ENCODE measurements at regions not wholly inside any gene's neighbourhood (a gene's known extent, or its start where the extent isn't known, plus 50 kb on each side); places are given as distances from the start of the nearest gene placed in this dataset.

GRCh38 chr14:75333606-75334548, 55.2 kb downstream of the FOS start:
- DNase-seq (ENCODE audit: low spot score): no peak

- no peak for DNase-seq (ENCODE audit: low spot score)
These were observed 56.0 kb downstream of the FOS start for GRCh38 chr14:75334549-75335051.

GRCh38 chr14:75335571-75335970, 56.9 kb downstream of the FOS start:
- no peak for DNase-seq (ENCODE audit: low spot score)

- DNase-seq (ENCODE audit: low spot score): no peak
These were observed 59.8 kb downstream of the FOS start for GRCh38 chr14:75338398-75338797.

- DNase-seq (ENCODE audit: low spot score): no peak
These were observed 60.4 kb downstream of the FOS start for GRCh38 chr14:75339059-75339458.

- DNase-seq (ENCODE audit: low spot score): no peak
These were observed 62.3 kb downstream of the FOS start for GRCh38 chr14:75340921-75341320.

GRCh38 chr14:75341620-75342019, 63.0 kb downstream of the FOS start:
- no peak for DNase-seq (ENCODE audit: low spot score)

GRCh38 chr14:75342762-75343599, 64.4 kb downstream of the FOS start:
- DNase-seq (ENCODE audit: low spot score): no peak

GRCh38 chr14:75343911-75344310, 65.3 kb downstream of the FOS start:
- no peak for DNase-seq (ENCODE audit: low spot score)

GRCh38 chr14:75344411-75344810, 65.8 kb downstream of the FOS start:
- DNase-seq (ENCODE audit: low spot score): no peak

GRCh38 chr14:75350505-75351060, 72.0 kb downstream of the FOS start:
- peak; percentile 64 for DNase-seq (ENCODE audit: low spot score)

GRCh38 chr14:75359098-75359497, 68.7 kb upstream of the JDP2 start:
- no peak for DNase-seq (ENCODE audit: low spot score)

GRCh38 chr14:75361041-75361440, 66.8 kb upstream of the JDP2 start:
- DNase-seq (ENCODE audit: low spot score): no peak

GRCh38 chr14:75361751-75362433, 65.9 kb upstream of the JDP2 start:
- DNase-seq (ENCODE audit: low spot score): no peak

GRCh38 chr14:75363130-75363529, 64.7 kb upstream of the JDP2 start:
- DNase-seq (ENCODE audit: low spot score): no peak

- no peak for DNase-seq (ENCODE audit: low spot score)
These were observed 64.1 kb upstream of the JDP2 start for GRCh38 chr14:75363570-75364227.

- no peak for DNase-seq (ENCODE audit: low spot score)
These were observed 62.7 kb upstream of the JDP2 start for GRCh38 chr14:75365116-75365515.

GRCh38 chr14:75366963-75367362, 60.9 kb upstream of the JDP2 start:
- no peak for DNase-seq (ENCODE audit: low spot score)

- DNase-seq (ENCODE audit: low spot score): no peak
These were observed 59.5 kb upstream of the JDP2 start for GRCh38 chr14:75368333-75368732.

- no peak for DNase-seq (ENCODE audit: low spot score)
These were observed 58.3 kb upstream of the JDP2 start for GRCh38 chr14:75369506-75369905.
